HG02798 (cell line): ENCODE measurements at regions not wholly inside any gene's neighbourhood (a gene's known extent, or its start where the extent isn't known, plus 50 kb on each side); places are given as distances from the start of the nearest gene placed in this dataset.
"Not testable (repeated sequence)": the region's sequence is repeated elsewhere in the genome, so short reads cannot be mapped to it uniquely, and the experiment has no call there.

Source experiments
- ATAC-seq: cut with Tn5 transposase; IDR thresholded peaks from one replicate; pipeline ENCODE4 v1.9.1; 2021; ENCODE audit warnings: mild to moderate bottlenecking; ENCODE audit not compliant: unreplicated experiment, poor library complexity

DNA sequence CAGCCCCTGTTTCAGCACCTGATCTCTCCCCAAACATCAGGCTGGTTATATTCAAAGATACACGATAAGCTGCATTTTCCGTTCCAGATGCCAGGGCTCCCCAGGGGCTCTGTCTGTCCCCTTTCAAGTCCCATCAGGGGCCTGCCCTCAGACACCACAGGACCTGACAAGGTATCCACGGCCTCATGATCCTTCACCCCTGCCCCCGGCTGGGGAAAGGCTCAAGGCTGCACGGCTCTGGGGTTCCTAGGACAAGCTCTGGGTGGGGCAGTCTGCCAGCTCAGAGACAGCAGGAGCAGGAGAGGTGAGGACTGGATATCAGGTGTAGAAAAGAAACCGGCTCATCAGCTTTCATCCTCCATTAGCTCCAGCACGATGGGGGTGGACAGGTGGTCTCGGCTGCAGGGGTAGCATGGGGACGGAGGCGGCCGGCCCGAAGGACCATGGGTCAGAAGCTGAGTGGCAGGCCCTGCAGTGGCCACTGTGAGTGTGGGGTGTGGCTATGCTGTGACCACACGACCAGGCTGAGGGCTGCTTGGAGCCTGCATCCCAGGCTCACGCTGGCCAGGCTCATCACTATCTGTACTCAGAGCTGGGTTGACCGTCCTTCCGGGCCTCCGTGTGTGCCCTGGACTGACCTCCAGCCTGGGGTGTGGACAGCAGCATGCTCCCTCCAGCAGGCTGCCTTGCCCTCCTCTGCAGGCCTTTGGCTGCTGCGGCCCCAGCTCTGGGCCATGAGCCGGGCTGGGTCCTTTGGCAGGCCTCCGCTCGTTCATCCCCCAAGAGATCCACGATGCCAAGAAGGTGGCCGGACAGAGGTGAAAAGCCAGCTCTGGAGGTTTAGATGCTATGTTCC, 386.2 kb downstream of the THBS2 start:
- no peak for ATAC-seq

DNA sequence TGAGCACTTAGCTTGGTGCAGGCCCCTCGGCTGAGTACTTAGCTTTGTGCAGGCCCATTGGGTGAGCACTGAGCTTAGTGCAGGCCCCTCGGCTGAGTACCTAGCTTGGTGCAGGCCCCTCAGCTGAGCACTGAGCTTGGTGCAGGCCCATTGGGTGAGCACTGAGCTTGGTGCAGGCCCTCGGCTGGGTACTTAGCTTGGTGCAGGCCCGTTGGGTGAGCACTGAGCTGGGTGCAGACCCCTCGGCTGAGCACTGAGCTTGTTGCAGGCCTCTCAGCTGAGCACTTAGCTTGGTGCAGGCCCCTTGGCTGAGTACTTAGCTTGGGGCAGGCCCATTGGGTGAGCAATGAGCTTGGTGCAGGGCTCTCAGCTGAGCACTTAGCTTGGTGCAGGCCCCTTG, 387.1 kb downstream of the THBS2 start:
- ATAC-seq, result no peak

DNA sequence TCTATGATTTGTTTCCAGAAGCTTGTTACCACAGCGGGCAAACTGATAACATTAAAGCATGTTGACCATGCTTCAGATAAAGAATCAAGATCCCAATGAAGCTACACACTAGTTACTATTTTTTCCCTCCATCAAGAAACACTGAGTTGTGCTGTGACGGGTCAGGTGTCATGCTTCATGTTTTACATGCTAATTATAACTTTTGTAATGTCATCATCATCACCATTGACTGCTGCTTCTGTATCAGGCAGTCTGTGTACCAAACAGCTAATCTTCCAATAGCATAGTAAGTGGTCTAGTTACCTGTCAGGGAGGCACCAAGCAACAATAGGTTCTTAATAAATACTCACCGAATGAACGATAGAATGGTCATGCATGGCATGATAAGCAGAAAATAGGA, 388.1 kb downstream of the THBS2 start:
- no peak for ATAC-seq

DNA sequence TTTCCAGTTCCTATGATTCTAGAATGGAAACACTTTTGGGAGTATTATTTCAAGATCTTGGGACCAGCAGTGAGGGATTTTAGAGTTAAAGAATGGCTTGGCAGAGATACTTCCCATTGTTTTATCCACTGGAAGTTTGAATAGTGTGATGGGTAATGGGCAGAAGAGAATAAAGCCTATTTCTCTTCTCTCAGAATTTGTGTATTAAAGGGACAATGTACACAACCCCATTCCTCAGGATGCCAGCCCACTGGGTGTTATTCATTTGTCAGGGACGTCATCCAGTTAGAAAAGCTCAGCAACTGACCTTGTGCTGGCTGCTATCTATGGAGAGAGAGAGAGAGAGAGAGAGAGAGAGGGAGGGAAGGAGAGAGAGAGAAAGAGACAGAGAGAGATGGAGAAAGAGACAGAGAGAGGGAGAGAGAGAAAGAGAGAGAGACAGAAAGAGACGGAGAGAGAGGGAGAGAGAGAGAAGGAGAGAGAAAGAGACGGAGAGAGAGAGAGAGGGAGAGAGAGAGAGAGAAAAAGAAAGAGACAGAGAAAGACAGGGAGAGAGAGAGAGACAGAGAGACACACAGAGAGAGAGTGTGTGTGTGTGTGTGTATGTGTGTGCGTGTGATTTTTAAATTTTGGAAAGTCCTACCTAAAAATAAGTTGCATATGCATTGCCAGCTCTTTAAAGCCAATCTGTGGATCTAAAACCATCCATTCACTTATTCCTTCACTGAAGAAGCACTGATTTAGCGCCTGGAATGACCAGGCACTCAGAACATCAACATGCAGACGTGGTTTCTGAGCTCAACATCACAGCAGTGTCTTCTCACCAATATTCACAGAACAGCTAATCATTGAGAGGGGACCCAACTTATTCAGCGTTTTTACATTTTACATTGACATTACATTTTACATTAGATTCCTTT, 388.8 kb downstream of the THBS2 start:
- no peak for ATAC-seq

DNA sequence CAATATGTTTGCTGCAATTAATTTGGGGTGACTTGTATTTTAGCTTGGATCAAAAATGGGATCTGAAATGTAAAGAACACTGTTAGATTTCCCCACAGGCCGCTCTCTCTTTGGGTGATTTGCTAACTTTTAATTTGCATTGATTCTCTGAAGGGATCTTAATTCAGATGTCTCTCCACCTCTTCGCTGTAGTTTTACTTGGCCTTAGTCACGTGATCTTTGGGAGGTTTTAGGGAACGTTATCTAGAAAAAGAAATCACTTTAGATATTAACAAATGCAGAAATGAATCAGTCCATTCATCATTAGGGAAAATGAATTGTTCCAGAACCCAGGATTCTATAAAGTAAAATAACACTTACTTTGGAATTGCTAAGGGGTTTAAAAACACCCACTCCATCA, 390.2 kb downstream of the THBS2 start:
- ATAC-seq, result no peak

DNA sequence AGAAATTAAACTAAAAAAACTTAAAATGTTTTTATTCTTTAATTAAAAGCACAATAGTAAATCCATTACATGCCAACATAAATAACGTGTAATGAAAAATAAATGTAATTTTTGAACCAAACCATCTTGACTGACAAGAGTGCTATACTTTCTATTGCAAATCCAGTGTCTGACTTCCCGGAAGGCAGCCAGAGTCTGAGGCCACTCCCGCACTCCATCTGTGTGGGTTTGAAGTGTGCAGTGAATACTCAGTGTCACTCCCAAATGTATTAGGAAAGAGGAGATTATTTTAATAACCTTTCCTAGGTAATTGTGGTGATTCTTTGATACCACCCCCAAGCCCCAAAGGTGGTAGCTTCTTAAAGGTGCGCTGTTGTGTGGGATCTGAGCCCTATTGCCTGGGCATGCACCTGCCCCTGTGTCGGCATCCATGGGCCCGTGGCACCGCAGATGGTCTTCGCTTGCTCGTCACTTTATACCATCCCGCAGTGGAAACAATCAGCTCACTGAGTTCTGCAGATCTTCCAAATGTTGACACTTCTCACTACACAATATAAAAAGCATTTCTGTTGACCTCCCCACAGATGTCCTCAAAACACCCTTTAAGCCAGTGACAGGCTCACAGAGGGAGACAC, 391.2 kb downstream of the THBS2 start:
- ATAC-seq, result no peak

DNA sequence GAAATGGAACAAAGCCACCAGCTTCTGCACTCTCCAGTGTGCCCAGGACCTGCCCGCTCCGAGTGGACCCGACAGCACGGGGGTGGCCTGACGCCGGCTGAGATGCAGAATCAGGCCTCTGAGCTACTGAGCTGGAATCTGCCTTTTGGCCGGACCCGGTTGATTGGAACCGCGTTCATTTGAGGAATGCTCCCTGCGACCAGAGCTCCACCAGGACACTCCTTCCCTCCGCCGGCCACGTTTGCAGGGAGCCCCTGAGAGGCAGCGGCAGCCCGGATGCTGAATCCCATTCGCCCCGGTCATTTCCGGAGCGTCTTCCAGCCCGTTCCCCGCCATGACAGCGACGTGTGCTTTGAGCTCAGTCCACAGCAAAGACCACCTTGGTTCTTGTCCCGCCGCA, 392.7 kb downstream of the THBS2 start:
- ATAC-seq, result no peak

DNA sequence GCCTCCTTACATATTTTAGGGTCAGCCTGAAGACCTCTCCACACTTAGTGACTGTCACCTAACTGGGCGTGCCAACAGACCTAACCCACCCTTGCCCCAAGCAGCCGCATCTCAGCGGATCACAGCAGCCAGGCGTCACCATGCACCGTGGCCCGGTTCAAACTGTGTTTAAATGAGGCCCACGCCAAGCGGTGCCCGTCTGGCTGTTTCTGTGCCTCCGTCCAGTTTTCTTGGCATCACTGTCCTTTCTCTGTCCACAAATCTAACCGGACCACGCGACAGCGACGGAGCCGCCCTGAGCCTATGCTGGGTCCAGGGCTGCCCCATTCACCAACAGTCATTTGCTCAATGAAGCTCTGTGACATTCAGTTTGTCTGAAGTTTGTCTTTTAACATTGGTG, 393.3 kb downstream of the THBS2 start:
- no peak for ATAC-seq

DNA sequence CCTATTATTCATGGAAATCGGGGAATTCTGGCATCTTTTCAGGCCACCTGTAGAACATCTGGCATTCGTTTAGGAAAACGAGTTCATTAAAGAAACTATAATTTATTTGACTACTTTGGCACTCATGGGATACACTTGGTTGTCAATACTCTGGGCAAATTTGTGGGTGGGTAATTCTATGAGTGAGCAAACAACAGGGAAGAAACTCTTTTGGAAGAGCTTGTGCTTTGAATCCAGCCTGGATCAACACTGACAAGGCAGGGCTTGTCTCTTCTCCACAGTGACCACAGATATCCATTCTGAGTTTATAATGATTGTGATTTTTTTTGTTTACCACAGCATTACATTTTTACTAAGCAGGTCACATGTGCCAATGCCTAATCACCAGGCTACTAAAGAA, 394.7 kb downstream of the THBS2 start:
- ATAC-seq, result no peak

DNA sequence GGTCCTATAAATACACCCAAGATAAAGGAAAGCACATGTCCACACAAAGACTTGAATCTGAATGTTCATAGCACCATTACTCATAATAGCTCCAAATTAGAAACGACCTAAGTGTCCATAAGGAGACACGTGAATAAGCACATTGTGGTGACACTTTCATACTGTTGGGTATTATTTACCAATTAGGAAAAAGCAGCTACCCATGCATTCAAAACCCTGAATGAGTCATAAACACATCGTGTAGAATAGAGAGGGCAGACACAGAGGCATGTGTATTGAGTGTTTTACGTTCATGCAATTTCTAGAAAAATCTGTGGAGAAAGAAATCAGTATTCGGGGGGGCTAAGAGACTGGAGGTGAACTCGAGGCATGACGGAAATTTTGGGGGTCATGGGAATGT, 396.7 kb downstream of the THBS2 start:
- ATAC-seq, result no peak

DNA sequence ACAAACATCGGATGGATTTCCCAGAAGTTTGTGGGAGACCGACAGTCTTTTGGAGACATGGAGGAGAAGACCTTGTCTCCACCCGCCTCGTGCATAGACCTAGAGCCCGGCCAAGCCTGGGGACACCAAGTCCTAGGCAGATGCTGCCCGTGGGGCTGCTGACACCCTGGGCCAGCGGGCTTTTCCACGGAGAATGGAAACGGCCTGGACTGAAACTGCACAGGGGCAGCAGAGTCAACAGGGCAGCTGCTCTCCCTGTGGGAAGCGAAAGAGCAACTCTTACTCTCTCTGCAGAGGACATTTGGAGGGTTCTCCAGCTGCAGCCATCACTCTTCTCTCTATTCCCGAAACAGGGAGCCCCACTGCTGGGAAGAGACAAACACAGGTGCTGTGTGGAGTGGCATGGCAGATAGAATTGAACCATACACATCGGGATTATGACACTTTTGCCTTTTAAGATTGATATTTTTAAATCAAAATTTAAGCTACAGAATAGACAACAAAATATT, 401.2 kb downstream of the THBS2 start:
- ATAC-seq, result no peak

DNA sequence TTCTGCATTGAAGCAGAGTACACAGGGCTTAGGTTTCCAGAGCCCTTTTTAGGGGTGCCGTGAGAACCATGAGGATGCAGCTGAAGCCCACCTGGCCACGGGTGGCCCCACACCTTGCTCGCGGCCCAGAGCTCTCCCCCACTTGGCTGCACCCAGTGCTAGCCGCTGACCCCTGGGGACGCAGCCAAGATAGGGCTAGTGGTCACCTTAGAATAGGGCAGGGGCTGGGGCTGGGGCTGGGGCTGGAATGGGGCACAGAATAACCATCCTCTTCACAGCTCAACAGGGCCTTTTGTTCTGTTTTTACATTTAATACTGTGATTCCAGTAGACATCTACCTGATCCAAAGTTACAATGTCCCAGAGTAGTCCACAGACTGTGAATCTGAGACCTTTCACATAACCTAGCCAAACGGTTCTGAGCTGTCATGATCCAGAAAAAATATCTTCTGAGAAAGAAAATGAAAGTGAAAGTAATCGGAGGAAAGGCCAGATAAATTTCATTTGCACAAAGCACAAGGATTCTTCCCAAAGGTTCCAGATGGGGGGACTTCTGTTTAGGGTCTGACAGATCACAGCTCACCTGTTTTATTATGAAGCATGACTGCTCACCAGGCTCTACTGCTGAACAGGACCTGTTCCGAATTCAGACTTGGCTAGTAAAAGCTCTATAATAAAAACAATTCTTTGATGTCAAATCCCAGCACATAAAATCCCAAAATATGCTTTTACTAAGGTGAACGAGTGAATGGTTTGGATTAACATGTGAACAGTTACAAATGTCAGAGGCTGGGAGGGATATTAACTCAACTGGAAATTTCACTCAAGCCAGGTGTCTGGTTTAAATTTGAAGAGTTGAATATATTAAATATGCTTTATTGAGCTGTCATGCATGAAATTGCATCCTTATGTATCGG, 401.9 kb downstream of the THBS2 start:
- no peak for ATAC-seq

DNA sequence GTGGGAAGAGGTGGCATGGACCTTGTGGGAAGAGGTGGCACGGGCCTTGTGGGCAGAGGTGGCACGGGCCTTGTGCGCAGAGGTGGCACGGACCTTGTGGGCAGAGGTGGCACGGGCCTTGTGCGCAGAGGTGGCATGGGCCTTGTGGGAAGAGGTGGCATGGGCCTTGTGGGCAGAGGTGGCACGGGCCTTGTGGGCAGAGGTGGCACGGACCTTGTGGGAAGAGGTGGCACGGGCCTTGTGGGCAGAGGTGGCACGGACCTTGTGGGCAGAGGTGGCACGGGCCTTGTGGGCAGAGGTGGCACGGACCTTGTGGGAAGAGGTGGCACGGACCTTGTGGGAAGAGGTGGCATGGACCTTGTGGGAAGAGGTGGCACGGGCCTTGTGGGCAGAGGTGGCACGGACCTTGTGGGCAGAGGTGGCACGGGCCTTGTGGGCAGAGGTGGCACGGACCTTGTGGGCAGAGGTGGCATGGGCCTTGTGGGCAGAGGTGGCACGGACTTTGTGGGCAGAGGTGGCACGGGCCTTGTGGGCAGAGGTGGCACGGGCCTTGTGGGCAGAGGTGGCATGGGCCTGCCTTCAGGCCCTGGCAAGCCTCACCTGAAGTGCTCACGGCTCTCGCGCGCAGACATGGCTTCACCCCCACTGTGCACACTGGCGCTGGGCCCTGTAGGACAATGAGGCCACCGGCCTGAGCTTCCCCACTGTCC, 403.5 kb downstream of the THBS2 start:
- not testable (repeated sequence) for ATAC-seq

DNA sequence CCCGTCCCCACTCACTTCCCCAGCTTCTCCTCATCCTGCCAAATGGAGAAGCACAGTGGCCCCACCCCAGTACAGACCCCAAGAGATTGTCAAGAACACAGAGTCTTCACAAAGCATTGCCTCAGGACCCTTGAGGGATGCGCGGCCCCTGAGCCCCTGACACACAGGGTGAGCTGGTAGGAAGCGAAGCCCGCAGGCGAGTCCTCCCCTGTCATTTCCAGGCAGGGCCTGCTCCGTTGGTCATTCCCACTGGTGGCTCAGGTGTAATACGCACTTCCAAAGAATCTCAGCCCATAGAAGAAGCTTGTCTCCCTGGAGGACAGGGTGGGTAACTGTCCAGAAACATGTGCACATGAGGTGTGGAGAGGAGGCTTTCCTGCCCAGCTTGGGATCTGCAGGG, 404.2 kb downstream of the THBS2 start:
- no peak for ATAC-seq

DNA sequence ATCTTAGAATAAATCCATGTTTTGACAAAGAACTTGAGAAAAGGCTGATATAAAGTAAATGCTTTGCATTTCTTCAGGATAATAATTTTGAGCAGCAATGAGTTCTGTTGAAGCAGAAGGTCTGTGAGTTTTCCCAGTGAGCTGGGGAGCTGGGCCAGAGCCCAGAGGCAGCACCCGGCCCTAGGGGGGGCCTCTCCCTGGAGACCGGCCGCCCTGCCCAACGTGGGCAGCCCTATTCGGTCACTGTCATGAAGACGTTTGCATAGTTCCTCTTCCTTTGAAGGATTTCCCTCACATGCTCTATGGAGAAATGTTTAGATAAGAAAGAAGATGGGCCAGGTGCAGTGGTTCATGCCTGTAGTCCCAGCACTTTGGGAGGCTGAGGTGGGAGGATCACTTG, 404.8 kb downstream of the THBS2 start:
- ATAC-seq, result no peak

DNA sequence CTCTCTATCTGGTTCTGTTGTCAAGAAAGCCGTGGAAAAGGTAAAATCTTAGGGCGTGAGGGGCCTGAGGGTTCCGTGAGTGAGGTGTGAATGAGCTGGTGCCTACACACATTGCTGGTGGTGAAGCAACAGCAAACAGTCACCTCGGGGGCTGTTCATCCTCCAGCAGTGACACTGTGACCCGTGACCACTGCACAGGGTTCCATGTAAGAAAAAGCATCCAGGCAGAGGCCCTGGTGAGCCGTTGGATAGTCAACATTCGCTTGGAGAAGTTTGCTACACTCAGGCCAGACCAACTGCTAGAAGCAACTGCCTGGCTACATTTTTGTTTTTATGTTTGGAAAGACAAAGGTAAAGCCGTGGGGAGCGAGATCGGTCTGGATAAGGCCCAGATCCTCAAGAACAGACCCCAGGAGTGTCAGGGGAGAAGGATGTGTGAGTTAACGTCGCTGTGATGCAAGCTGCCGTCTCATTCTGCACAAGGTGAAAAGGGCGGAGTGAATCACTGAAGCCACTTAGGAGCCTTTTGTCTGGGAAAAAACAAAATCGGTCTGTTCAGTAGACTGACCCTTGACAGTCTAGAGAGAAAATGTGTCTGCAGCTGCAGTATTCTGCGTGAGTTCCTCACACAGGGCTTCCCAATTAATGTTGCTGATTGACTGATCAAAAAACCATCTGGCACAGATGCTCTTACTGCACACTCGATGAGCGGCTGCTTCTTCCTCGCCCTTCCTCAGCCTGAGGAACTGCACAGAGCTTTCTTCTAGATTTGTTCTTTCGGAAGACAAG, 404.0 kb downstream of the SMOC2 start:
- ATAC-seq, result no peak

DNA sequence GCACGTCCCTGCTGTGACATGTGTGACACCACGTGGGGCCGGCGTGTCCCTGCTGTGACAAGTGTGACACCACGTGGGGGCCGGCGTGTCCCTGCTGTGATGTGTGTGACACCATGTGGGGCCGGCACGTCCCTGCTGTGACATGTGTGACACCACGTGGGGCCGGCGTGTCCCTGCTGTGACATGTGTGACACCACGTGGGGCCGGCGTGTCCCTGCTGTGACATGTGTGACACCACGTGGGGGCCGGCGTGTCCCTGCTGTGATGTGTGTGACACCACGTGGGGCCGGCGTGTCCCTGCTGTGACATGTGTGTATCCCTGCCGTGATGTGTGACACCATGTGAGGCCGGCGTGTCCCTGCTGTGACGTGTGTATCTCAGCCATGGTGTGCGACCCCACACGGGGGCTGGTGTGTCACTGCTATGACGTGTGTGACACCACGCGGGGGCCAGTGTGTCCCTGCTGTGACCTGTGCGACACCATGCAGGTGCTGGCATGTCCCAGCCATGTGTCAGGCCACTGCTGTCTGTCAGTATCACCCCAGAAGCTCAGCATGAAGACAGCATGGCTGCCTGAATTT, 401.7 kb downstream of the SMOC2 start:
- not testable (repeated sequence) for ATAC-seq
